ENCODE measurements at regions not wholly inside any gene's neighbourhood (a gene's known extent, or its start where the extent isn't known, plus 50 kb on each side); places are given as distances from the start of the nearest gene placed in this dataset.
A peak's percentile ranks its signal among the peaks of the same experiment; 100 is the strongest.

- H3K9me3 Mint-ChIP-seq (ENCODE audit: unreplicated experiment): no peaks in the 10 kb centered on the region
- no peak overlapping the region for H3K27ac Mint-ChIP-seq (ENCODE audit: unreplicated experiment)
- peak; percentile 76 for TF ChIP-seq CTCF (IDR thresholded peaks at IDR 0.05)
- H3K27me3 Mint-ChIP-seq (ENCODE audit: unreplicated experiment): peaks cover 16% of the 10 kb centered on the region
- H3K4me3 Mint-ChIP-seq (ENCODE audit: unreplicated experiment): no peak overlapping the region
- no peak for DNase-seq (ENCODE audit: extremely low spot score, unreplicated experiment)
- H3K4me1 Mint-ChIP-seq (ENCODE audit: unreplicated experiment): peaks cover 7% of the 10 kb centered on the region
- H3K36me3 Mint-ChIP-seq (ENCODE audit: unreplicated experiment): no peaks in the 10 kb centered on the region
Measured at GRCh38 chr3:124351430-124352148, 359.7 kb upstream of the ROPN1 start.

GRCh38 chr3:124352149-124352539, 360.2 kb upstream of the ROPN1 start:
- Mint-ChIP-seq H3K27ac (ENCODE audit: unreplicated experiment) (no peak overlapping the region), H3K27me3 (ENCODE audit: unreplicated experiment) (peaks cover 16% of the 10 kb centered on the region), H3K4me3 (ENCODE audit: unreplicated experiment) (no peak overlapping the region), H3K4me1 (ENCODE audit: unreplicated experiment) (peaks cover 7% of the 10 kb centered on the region), H3K36me3 (ENCODE audit: unreplicated experiment) (no peaks in the 10 kb centered on the region), H3K9me3 (ENCODE audit: unreplicated experiment) (no peaks in the 10 kb centered on the region)
- no peak for DNase-seq (ENCODE audit: extremely low spot score, unreplicated experiment)
- no peak for TF ChIP-seq CTCF (IDR thresholded peaks at IDR 0.05)

- Mint-ChIP-seq H3K4me1 (ENCODE audit: unreplicated experiment) (peaks cover 7% of the 10 kb centered on the region), H3K36me3 (ENCODE audit: unreplicated experiment) (peaks cover 1% of the 10 kb centered on the region), H3K27me3 (ENCODE audit: unreplicated experiment) (peaks cover 16% of the 10 kb centered on the region), H3K27ac (ENCODE audit: unreplicated experiment) (no peak overlapping the region), H3K9me3 (ENCODE audit: unreplicated experiment) (no peaks in the 10 kb centered on the region), H3K4me3 (ENCODE audit: unreplicated experiment) (no peak overlapping the region)
- no peak for DNase-seq (ENCODE audit: extremely low spot score, unreplicated experiment)
- TF ChIP-seq CTCF (IDR thresholded peaks at IDR 0.05): no peak
Measured at GRCh38 chr3:124353691-124354090, 361.8 kb upstream of the ROPN1 start.

- Mint-ChIP-seq H3K36me3 (ENCODE audit: unreplicated experiment) (peaks cover 1% of the 10 kb centered on the region), H3K4me3 (ENCODE audit: unreplicated experiment) (no peak overlapping the region), H3K4me1 (ENCODE audit: unreplicated experiment) (peaks cover 7% of the 10 kb centered on the region), H3K27me3 (ENCODE audit: unreplicated experiment) (peaks cover 16% of the 10 kb centered on the region), H3K9me3 (ENCODE audit: unreplicated experiment) (no peaks in the 10 kb centered on the region), H3K27ac (ENCODE audit: unreplicated experiment) (no peak overlapping the region)
- TF ChIP-seq CTCF (IDR thresholded peaks at IDR 0.05): no peak
- no peak for DNase-seq (ENCODE audit: extremely low spot score, unreplicated experiment)
Measured at GRCh38 chr3:124354150-124354549, 362.2 kb upstream of the ROPN1 start.

- H3K36me3 Mint-ChIP-seq (ENCODE audit: unreplicated experiment): peaks cover 1% of the 10 kb centered on the region
- no peaks in the 10 kb centered on the region for H3K9me3 Mint-ChIP-seq (ENCODE audit: unreplicated experiment)
- peaks cover 11% of the 10 kb centered on the region for H3K27me3 Mint-ChIP-seq (ENCODE audit: unreplicated experiment)
- H3K4me1 Mint-ChIP-seq (ENCODE audit: unreplicated experiment): peaks cover 11% of the 10 kb centered on the region
- no peak for TF ChIP-seq CTCF (IDR thresholded peaks at IDR 0.05)
- no peak overlapping the region for H3K27ac Mint-ChIP-seq (ENCODE audit: unreplicated experiment)
- DNase-seq (ENCODE audit: extremely low spot score, unreplicated experiment): no peak
- H3K4me3 Mint-ChIP-seq (ENCODE audit: unreplicated experiment): no peak overlapping the region
Measured at GRCh38 chr3:124358156-124358555, 366.2 kb upstream of the ROPN1 start.

Data from osteocyte (in vitro differentiated cells).